ENCODE measurements at regions not wholly inside any gene's neighbourhood (a gene's known extent, or its start where the extent isn't known, plus 50 kb on each side); places are given as distances from the start of the nearest gene placed in this dataset.
"Not testable (repeated sequence)": the region's sequence is repeated elsewhere in the genome, so short reads cannot be mapped to it uniquely, and the experiment has no call there.

GRCh38 chr19:34577531-34578101 is 96.1 kb downstream of the WTIP start:
- no peak for DNase-seq
- no peak for ATAC-seq
- intact Hi-C loops (cut with DNase I, micrococcal nuclease), result no loop called here

- no peak for DNase-seq
- ATAC-seq, result no peak
- intact Hi-C loops (cut with DNase I, micrococcal nuclease), result no loop called here
Observed at GRCh38 chr19:34577056-34577455, 95.5 kb downstream of the WTIP start.

- intact Hi-C loops (cut with DNase I, micrococcal nuclease), result no loop called here
- no peak for DNase-seq
- no peak for ATAC-seq
Observed at GRCh38 chr19:34576292-34576691, 94.7 kb downstream of the WTIP start.

GRCh38 chr19:34575206-34575605 is 93.6 kb downstream of the WTIP start:
- DNase-seq, result no peak
- intact Hi-C loops (cut with DNase I, micrococcal nuclease), result no loop called here
- no peak for ATAC-seq

- DNase-seq (no peak), ATAC-seq (no peak)
- intact Hi-C loops (cut with DNase I, micrococcal nuclease), result no loop called here
Observed at GRCh38 chr19:34574704-34575103, 93.1 kb downstream of the WTIP start.

DNA sequence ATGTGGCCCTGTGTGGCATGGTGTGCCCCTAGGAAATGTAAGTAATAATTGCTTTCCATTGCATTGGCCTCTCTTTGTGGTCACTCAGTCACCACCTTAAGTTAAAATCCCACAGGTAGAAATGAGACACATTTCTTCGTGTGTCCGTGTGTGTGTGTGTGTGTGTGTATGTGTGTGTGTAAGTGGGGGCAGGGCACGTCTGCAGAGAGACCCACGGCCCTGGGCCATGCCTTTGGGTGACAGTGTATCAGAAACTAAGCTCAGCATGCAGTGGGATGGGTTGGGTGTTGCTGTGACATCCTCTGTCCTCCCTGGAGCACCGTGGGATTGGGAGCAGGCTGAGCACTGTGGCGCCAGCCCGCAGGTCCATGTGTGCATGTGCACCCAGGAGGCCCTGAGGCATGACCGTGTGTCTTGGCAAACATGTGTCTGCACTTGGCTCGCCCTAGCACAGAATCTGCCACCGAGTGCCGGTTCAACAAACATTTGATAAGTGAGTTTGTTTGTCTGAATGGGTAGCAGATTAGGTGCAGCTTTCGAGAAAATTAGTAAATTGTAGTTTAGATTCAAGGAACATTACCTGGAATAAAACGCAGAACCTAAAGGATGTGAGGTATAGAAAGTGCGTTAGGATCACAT is 91.8 kb downstream of the WTIP start:
- ATAC-seq (no peak), DNase-seq (no peak)
- intact Hi-C loops (cut with DNase I, micrococcal nuclease), result no loop called here

- DNase-seq; ATAC-seq; intact Hi-C loops (cut with DNase I, micrococcal nuclease): not testable (repeated sequence)
Observed at GRCh38 chr19:34570140-34570539, 88.6 kb downstream of the WTIP start.

DNA sequence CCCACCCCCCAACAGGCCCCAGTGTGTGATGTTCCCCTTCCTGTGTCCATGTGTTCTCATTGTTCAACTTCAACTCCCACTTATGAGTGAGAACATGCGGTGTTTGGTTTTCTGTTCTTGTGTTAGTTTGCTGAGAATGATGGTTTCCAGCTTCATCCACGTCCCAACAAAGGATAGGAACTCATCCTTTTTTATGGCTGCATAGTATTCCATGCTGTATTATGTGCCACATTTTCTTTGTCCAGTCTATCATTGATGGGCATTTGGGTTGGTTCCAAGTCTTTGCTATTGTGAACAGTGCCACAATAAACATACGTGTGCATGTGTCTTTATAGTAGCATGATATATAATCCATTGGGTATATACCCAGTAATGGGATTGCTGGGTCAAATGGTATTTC is 80.8 kb downstream of the WTIP start:
- intact Hi-C loops (cut with DNase I, micrococcal nuclease), result not testable (repeated sequence)

More for the DNA sequence above, 80.8 kb downstream of the WTIP start:
- not testable (repeated sequence) for DNase-seq, ATAC-seq
